Neural cell (in vitro differentiated cells): ENCODE measurements at regions not wholly inside any gene's neighbourhood (a gene's known extent, or its start where the extent isn't known, plus 50 kb on each side); places are given as distances from the start of the nearest gene placed in this dataset.

Experiments used
- H2AFZ ChIP-seq: fragments of 200-600, 300-800 bp; sonication (generic), shearing (Covaris generic); 2 replicates; pipeline ENCODE4 v1.6.0; 2014; ENCODE audit warnings: low read depth, mild to moderate bottlenecking, antibody characterized with exemption, low read length, moderate library complexity
- H3F3A ChIP-seq: fragments of 200-600 bp; shearing (Covaris generic); 2 replicates; pipeline ENCODE4 v1.6.1; 2016; ENCODE audit warnings: mild to moderate bottlenecking, moderate library complexity, mixed read lengths, antibody characterized with exemption, low read length; ENCODE audit not compliant: insufficient read depth, poor library complexity, severe bottlenecking
- H3K27ac ChIP-seq: fragments of 200-600, 300-800 bp; sonication (generic), shearing (Covaris generic); 2 replicates; pipeline ENCODE4 v1.5.1; 2014; ENCODE audit warnings: mild to moderate bottlenecking, low read length, moderate library complexity
- H3K27me3 ChIP-seq: fragments of 300-800, 200-600 bp; sonication (generic), shearing (Covaris generic); 2 replicates; pipeline ENCODE4 v1.6.0; 2014; ENCODE audit warnings: mild to moderate bottlenecking, low read depth, low read length, moderate library complexity; ENCODE audit not compliant: insufficient read depth
- H3K36me3 ChIP-seq: fragments of 300-800, 200-600 bp; sonication (generic), shearing (Covaris generic); 2 replicates; pipeline ENCODE4 v1.5.1; 2014; ENCODE audit warnings: mild to moderate bottlenecking, antibody characterized with exemption, low read length, moderate library complexity; ENCODE audit not compliant: insufficient read depth
- H3K4me2 ChIP-seq: fragments of 300-800, 200-600 bp; sonication (generic), shearing (Covaris generic); 2 replicates; pipeline ENCODE4 v1.6.0; 2014; ENCODE audit warnings: mild to moderate bottlenecking, low read length
- H3K4me3 ChIP-seq: fragments of 300-800, 200-600 bp; sonication (generic), shearing (Covaris generic); 2 replicates; pipeline ENCODE4 v1.5.1; 2014; ENCODE audit warnings: mild to moderate bottlenecking, low read length, moderate library complexity
- H3K79me2 ChIP-seq: fragments of 200-600 bp; shearing (Covaris generic); replicated peaks from 2 replicates; pipeline ENCODE4 v1.6.0; 2014; ENCODE audit warnings: mild to moderate bottlenecking, low read length, moderate library complexity; ENCODE audit not compliant: insufficient read depth
- H3K9ac ChIP-seq: fragments of 300-800, 200-600 bp; sonication (generic), shearing (Covaris generic); 2 replicates; pipeline ENCODE4 v1.6.1; 2016; ENCODE audit warnings: mild to moderate bottlenecking, low read length, mixed read lengths
- H3K9me2 ChIP-seq: fragments of 200-600 bp; shearing (Covaris generic); 2 replicates; pipeline ENCODE4 v1.6.1; 2016; ENCODE audit warnings: mild to moderate bottlenecking, low read length, mixed read lengths; ENCODE audit not compliant: insufficient read depth
- H3K9me3 ChIP-seq: fragments of 200-600, 300-800 bp; sonication (generic), shearing (Covaris generic); 2 replicates; pipeline ENCODE4 v1.6.1; 2016; ENCODE audit warnings: mild to moderate bottlenecking, mixed run types, low read length, moderate library complexity, mixed read lengths
- H4K20me1 ChIP-seq: fragments of 200-600 bp; shearing (Covaris generic); 2 replicates; pipeline ENCODE4 v1.6.1; 2016; ENCODE audit warnings: mild to moderate bottlenecking, mixed run types; ENCODE audit not compliant: insufficient read depth
- EP300 ChIP-seq: fragments of 450-650 bp; conservative IDR thresholded peaks from 2 replicates; pipeline ENCODE4 v1.6.1; 2014; ENCODE audit warnings: antibody characterized with exemption, mild to moderate bottlenecking, moderate library complexity; ENCODE audit not compliant: poor library complexity, severe bottlenecking
- EZH2 ChIP-seq: fragments of 200-600, 300-800 bp; shearing (Covaris generic), sonication (generic); IDR thresholded peaks from 2 replicates; pipeline ENCODE4 v1.6.1; 2014; ENCODE audit warnings: antibody characterized with exemption, low read length, borderline replicate concordance, mild to moderate bottlenecking; ENCODE audit not compliant: insufficient read depth, poor library complexity, severe bottlenecking
- MXI1 ChIP-seq: fragments of 450-650 bp; conservative IDR thresholded peaks from 2 replicates; pipeline ENCODE4 v1.6.1; 2014; ENCODE audit warnings: antibody characterized with exemption, mild to moderate bottlenecking; ENCODE audit not compliant: poor library complexity, severe bottlenecking
- POLR2AphosphoS5 ChIP-seq: IDR thresholded peaks from 2 replicates; pipeline ENCODE4 v1.6.1; 2012
- RAD21 ChIP-seq: fragments of 450-650 bp; conservative IDR thresholded peaks from 2 replicates; pipeline ENCODE4 v1.6.1; 2014; ENCODE audit warnings: antibody characterized with exemption, mild to moderate bottlenecking, moderate library complexity
- SMC3 ChIP-seq: fragments of 450-650 bp; conservative IDR thresholded peaks from 2 replicates; pipeline ENCODE4 v1.6.1; 2014; ENCODE audit warnings: antibody characterized with exemption, mild to moderate bottlenecking, moderate library complexity; ENCODE audit not compliant: poor library complexity
- TAF1 ChIP-seq: IDR thresholded peaks from 2 replicates; pipeline ENCODE4 v1.6.1; 2012; ENCODE audit warnings: low read depth
- TF ChIP-seq, protein P1 (sequence below): IDR thresholded peaks from 2 replicates; pipeline ENCODE4 v1.6.1; 2012; ENCODE audit warnings: borderline replicate concordance
- TF ChIP-seq, protein P2 (sequence below): fragments of 450-650 bp; IDR thresholded peaks from 2 replicates; pipeline ENCODE4 v1.5.1; 2014; ENCODE audit warnings: antibody characterized with exemption, mild to moderate bottlenecking, moderate library complexity; ENCODE audit not compliant: poor library complexity, severe bottlenecking

DNA sequence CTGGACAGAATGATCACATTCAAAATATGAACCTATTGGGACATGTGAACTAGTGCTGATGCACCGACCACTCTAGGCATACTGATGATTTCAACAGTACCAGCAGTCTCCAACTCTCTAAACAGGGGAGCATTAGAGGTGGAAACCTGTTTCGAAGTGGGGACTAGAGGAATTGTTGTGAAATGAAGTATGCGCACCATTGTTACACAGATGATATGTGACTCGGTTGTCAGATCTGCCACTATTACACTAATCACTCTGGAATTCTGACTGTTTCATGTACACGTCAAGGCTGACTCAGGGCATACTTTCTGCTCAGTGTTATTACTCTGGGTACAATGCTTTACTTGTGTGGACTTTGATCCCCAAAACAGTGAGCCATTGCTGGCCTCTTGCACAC lies 198.2 kb upstream of the UBE2E2 start:
- no peak overlapping the region for H2AFZ ChIP-seq
- H3K36me3 ChIP-seq: no peaks in the 10 kb centered on the region
- no peak overlapping the region for H3K4me3 ChIP-seq
- no peak overlapping the region for H3K4me2 ChIP-seq
- H4K20me1 ChIP-seq: no peaks in the 10 kb centered on the region
- no peaks in the 10 kb centered on the region for H3K27me3 ChIP-seq
- no peaks in the 10 kb centered on the region for H3K79me2 ChIP-seq
- no peak overlapping the region for H3K9ac ChIP-seq
- H3K9me3 ChIP-seq: no peaks in the 10 kb centered on the region
- H3K27ac ChIP-seq: no peak overlapping the region
- TF ChIP-seq EZH2 (no peak), TAF1 (no peak), SMC3 (no peak), MXI1 (no peak), RAD21 (no peak), EP300 (no peak), POLR2AphosphoS5 (no peak)
- TF ChIP-seq, protein P1, sequence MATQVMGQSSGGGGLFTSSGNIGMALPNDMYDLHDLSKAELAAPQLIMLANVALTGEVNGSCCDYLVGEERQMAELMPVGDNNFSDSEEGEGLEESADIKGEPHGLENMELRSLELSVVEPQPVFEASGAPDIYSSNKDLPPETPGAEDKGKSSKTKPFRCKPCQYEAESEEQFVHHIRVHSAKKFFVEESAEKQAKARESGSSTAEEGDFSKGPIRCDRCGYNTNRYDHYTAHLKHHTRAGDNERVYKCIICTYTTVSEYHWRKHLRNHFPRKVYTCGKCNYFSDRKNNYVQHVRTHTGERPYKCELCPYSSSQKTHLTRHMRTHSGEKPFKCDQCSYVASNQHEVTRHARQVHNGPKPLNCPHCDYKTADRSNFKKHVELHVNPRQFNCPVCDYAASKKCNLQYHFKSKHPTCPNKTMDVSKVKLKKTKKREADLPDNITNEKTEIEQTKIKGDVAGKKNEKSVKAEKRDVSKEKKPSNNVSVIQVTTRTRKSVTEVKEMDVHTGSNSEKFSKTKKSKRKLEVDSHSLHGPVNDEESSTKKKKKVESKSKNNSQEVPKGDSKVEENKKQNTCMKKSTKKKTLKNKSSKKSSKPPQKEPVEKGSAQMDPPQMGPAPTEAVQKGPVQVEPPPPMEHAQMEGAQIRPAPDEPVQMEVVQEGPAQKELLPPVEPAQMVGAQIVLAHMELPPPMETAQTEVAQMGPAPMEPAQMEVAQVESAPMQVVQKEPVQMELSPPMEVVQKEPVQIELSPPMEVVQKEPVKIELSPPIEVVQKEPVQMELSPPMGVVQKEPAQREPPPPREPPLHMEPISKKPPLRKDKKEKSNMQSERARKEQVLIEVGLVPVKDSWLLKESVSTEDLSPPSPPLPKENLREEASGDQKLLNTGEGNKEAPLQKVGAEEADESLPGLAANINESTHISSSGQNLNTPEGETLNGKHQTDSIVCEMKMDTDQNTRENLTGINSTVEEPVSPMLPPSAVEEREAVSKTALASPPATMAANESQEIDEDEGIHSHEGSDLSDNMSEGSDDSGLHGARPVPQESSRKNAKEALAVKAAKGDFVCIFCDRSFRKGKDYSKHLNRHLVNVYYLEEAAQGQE: no peak
- TF ChIP-seq, protein P2, sequence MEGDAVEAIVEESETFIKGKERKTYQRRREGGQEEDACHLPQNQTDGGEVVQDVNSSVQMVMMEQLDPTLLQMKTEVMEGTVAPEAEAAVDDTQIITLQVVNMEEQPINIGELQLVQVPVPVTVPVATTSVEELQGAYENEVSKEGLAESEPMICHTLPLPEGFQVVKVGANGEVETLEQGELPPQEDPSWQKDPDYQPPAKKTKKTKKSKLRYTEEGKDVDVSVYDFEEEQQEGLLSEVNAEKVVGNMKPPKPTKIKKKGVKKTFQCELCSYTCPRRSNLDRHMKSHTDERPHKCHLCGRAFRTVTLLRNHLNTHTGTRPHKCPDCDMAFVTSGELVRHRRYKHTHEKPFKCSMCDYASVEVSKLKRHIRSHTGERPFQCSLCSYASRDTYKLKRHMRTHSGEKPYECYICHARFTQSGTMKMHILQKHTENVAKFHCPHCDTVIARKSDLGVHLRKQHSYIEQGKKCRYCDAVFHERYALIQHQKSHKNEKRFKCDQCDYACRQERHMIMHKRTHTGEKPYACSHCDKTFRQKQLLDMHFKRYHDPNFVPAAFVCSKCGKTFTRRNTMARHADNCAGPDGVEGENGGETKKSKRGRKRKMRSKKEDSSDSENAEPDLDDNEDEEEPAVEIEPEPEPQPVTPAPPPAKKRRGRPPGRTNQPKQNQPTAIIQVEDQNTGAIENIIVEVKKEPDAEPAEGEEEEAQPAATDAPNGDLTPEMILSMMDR: no peak
- no peaks in the 10 kb centered on the region for H3F3A ChIP-seq
- no peaks in the 10 kb centered on the region for H3K9me2 ChIP-seq

DNA sequence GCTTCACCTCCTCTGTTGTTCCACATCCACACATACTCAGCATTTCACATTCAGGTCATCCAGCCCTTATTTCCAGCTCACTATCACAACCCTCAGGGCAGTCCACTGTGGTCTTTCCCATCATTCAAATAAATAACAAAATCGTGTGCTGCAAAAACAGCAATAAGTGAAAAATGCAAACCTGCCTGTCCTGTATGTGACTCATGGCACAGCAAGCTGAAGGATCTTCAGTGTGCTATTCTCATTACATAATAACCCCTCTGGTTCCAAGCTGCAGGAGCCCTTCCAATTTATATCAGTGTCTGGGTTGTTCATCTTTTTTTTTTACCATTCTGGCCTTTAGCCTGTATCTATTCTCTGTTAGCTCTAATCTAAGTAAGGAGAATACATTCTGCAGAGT lies 185.3 kb upstream of the UBE2E2 start:
- no peak overlapping the region for H2AFZ ChIP-seq
- no peaks in the 10 kb centered on the region for H3K36me3 ChIP-seq
- H3K9me2 ChIP-seq: no peaks in the 10 kb centered on the region
- no peak for TF ChIP-seq MXI1
- TF ChIP-seq POLR2AphosphoS5: no peak
- TF ChIP-seq TAF1: no peak
- TF ChIP-seq RAD21: no peak
- TF ChIP-seq, protein P2: no peak
- no peak for TF ChIP-seq EZH2
- TF ChIP-seq SMC3: no peak
- TF ChIP-seq EP300: no peak
- TF ChIP-seq, protein P1: no peak
- no peaks in the 10 kb centered on the region for H3F3A ChIP-seq
- H3K9ac ChIP-seq: no peak overlapping the region
- H3K79me2 ChIP-seq: no peaks in the 10 kb centered on the region
- no peaks in the 10 kb centered on the region for H3K27me3 ChIP-seq
- no peak overlapping the region for H3K4me2 ChIP-seq
- no peaks in the 10 kb centered on the region for H4K20me1 ChIP-seq
- no peaks in the 10 kb centered on the region for H3K9me3 ChIP-seq
- H3K4me3 ChIP-seq: no peak overlapping the region
- no peak overlapping the region for H3K27ac ChIP-seq
